ENCODE measurements at regions not wholly inside any gene's neighbourhood (a gene's known extent, or its start where the extent isn't known, plus 50 kb on each side); places are given as distances from the start of the nearest gene placed in this dataset.

- Histone ChIP-seq H3K27ac (no peak overlapping the region), H3K36me3 (no peaks in the 10 kb centered on the region), H3K4me1 (no peaks in the 10 kb centered on the region), H3K9me3 (no peaks in the 10 kb centered on the region), H3K4me3 (no peak overlapping the region), H3K27me3 (no peaks in the 10 kb centered on the region)
- intact Hi-C loops (cut with DNase I) = no loop called here
- 91 to 92% methylated on average over 3 of the region's 3 CpGs for WGBS, 2 donors
- TF ChIP-seq EP300 (IDR thresholded peaks at IDR 0.05) (no peak), CTCF (IDR thresholded peaks at IDR 0.05) (no peak), POLR2A (IDR thresholded peaks at IDR 0.05) (no peak), POLR2AphosphoS5 (IDR thresholded peaks at IDR 0.05) (no peak)
- DNase-seq = no peak
Measured at GRCh38 chr11:80241766-80242165, 800.9 kb upstream of the TENM4 start.

- H3K27me3 ChIP-seq = no peaks in the 10 kb centered on the region
Measured at GRCh38 chr11:80240245-80240644, 799.4 kb upstream of the TENM4 start.

GRCh38 chr11:80239217-80239616 is 798.4 kb upstream of the TENM4 start:
- Histone ChIP-seq H3K27ac (no peak overlapping the region), H3K9me3 (peaks cover 0 to 8% (median 0%) of the 10 kb centered on the region in 4 donors), H3K27me3 (no peaks in the 10 kb centered on the region), H3K36me3 (no peaks in the 10 kb centered on the region), H3K4me3 (no peak overlapping the region), H3K4me1 (no peaks in the 10 kb centered on the region)
- no peak for TF ChIP-seq POLR2AphosphoS5 (IDR thresholded peaks at IDR 0.05)
- no peak for TF ChIP-seq EP300 (IDR thresholded peaks at IDR 0.05)
- no peak for TF ChIP-seq POLR2A (IDR thresholded peaks at IDR 0.05)
- no peak for TF ChIP-seq CTCF (IDR thresholded peaks at IDR 0.05)
- no peak for DNase-seq
- WGBS, 2 donors = 90 to 96% methylated on average over 1 of the region's 1 CpG
- intact Hi-C loops (cut with DNase I) = no loop called here

More at GRCh38 chr11:80240245-80240644, 799.4 kb upstream of the TENM4 start:
- Histone ChIP-seq H3K36me3 (no peaks in the 10 kb centered on the region), H3K4me1 (no peaks in the 10 kb centered on the region), H3K9me3 (peaks cover 0 to 2% (median 0%) of the 10 kb centered on the region in 4 donors), H3K27ac (no peak overlapping the region), H3K4me3 (no peak overlapping the region)
- 35 to 55% methylated on average over 1 of the region's 1 CpG for WGBS, 2 donors
- no peak for TF ChIP-seq POLR2A (IDR thresholded peaks at IDR 0.05)
- no peak for TF ChIP-seq CTCF (IDR thresholded peaks at IDR 0.05)
- no peak for TF ChIP-seq EP300 (IDR thresholded peaks at IDR 0.05)
- TF ChIP-seq POLR2AphosphoS5 (IDR thresholded peaks at IDR 0.05) = no peak
- no peak for DNase-seq
- intact Hi-C loops (cut with DNase I) = no loop called here

DNA sequence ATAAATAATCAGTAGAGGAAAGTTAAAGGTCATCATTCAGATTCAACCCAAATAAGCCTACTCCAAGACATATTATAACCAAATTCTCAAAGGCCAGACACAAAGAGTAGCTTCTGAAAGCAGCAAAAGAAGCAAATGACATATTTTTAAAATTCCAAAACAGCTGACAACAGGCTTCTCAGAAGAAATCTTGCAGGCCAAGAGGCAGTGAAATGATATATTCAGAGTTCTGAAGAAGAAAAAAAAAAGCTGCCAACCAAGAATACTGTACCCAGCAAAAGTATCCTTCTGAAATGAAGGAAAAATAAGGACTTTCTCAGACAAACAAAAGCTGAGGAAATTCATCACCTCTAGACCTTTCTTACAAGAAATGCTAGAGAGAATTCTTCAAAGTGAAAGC is 787.1 kb upstream of the TENM4 start:
- no peaks in the 10 kb centered on the region for H3K27me3 ChIP-seq
- H3K4me1 ChIP-seq = no peaks in the 10 kb centered on the region
- no peaks in the 10 kb centered on the region for H3K36me3 ChIP-seq
- no peak overlapping the region for H3K4me3 ChIP-seq
- peaks cover 0 to 7% (median 2%) of the 10 kb centered on the region in 4 donors for H3K9me3 ChIP-seq
- TF ChIP-seq POLR2A (IDR thresholded peaks at IDR 0.05) (no peak), EP300 (IDR thresholded peaks at IDR 0.05) (no peak), POLR2AphosphoS5 (IDR thresholded peaks at IDR 0.05) (no peak), CTCF (IDR thresholded peaks at IDR 0.05) (no peak)
- H3K27ac ChIP-seq = no peak overlapping the region
- DNase-seq = no peak
- intact Hi-C loops (cut with DNase I) = no loop called here

- no peak for TF ChIP-seq POLR2A (IDR thresholded peaks at IDR 0.05)
- no peak for TF ChIP-seq POLR2AphosphoS5 (IDR thresholded peaks at IDR 0.05)
- TF ChIP-seq EP300 (IDR thresholded peaks at IDR 0.05) = no peak
- no peak for TF ChIP-seq CTCF (IDR thresholded peaks at IDR 0.05)
- 74 to 79% methylated on average over 2 of the region's 2 CpGs for WGBS, 2 donors
- H3K4me3 ChIP-seq = no peak overlapping the region
- no peak for DNase-seq
- H3K27me3 ChIP-seq = no peaks in the 10 kb centered on the region
- no peaks in the 10 kb centered on the region for H3K9me3 ChIP-seq
- intact Hi-C loops (cut with DNase I) = no loop called here
- no peaks in the 10 kb centered on the region for H3K36me3 ChIP-seq
- H3K4me1 ChIP-seq = no peaks in the 10 kb centered on the region
- H3K27ac ChIP-seq = no peak overlapping the region
Measured at GRCh38 chr11:80214413-80214812, 773.6 kb upstream of the TENM4 start.

Measured in sigmoid colon (tissue), 6 donors.